ENCODE measurements at regions not wholly inside any gene's neighbourhood (a gene's known extent, or its start where the extent isn't known, plus 50 kb on each side); places are given as distances from the start of the nearest gene placed in this dataset.
"Not testable (repeated sequence)": the region's sequence is repeated elsewhere in the genome, so short reads cannot be mapped to it uniquely, and the experiment has no call there.

DNA sequence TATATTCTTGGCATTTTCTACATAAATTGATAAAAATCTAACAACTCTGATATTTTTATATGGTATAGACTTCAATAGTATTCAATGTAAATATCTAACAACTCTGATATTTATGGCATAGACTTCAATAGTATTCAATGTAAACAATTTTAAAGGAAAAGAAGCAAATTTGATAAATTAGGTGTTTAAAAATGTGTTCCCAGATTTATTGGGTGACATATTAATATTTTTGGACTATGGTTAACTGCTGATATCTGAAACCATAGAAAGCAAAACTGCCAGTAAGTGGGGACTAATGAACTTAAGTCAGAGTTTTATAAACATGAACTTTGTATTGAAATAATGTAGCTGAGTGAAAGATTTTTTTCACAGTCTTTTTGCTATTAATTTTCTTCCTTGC is 1576.0 kb upstream of the DDX18 start:
- no peak for DNase-seq (ENCODE audit: low read depth in 2 of 2)
- TF ChIP-seq, protein P1, sequence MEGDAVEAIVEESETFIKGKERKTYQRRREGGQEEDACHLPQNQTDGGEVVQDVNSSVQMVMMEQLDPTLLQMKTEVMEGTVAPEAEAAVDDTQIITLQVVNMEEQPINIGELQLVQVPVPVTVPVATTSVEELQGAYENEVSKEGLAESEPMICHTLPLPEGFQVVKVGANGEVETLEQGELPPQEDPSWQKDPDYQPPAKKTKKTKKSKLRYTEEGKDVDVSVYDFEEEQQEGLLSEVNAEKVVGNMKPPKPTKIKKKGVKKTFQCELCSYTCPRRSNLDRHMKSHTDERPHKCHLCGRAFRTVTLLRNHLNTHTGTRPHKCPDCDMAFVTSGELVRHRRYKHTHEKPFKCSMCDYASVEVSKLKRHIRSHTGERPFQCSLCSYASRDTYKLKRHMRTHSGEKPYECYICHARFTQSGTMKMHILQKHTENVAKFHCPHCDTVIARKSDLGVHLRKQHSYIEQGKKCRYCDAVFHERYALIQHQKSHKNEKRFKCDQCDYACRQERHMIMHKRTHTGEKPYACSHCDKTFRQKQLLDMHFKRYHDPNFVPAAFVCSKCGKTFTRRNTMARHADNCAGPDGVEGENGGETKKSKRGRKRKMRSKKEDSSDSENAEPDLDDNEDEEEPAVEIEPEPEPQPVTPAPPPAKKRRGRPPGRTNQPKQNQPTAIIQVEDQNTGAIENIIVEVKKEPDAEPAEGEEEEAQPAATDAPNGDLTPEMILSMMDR (IDR thresholded peaks at IDR 0.05; ENCODE audit: low read depth, low read length) = no peak
- H3K4me3 ChIP-seq (replicated peaks in 1 of 2; ENCODE audit: low read depth in 2 of 2, low read length in 2 of 2) = no peak overlapping the region

DNA sequence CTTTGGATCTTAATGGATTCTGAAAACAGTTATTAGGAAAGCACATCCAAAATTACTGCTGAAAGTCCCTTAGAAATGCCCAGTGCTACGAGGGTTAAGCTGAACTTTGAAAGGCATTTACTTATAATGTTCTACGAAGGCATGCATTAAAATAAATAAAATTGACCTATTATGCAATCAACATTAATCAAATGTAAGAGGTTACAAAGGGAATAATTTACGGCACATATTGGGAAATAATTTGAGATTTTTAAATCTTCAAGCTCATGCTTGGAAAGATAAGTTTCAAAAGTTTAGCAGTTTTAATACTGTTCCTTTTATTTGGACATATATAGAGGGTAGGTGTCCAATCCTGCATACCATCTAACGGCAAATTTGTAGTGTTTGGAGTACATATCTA is 1564.1 kb upstream of the DDX18 start:
- DNase-seq (ENCODE audit: low read depth in 2 of 2) = no peak
- H3K4me3 ChIP-seq (replicated peaks in 1 of 2; ENCODE audit: low read depth in 2 of 2, low read length in 2 of 2) = no peak overlapping the region
- TF ChIP-seq, protein P1 (IDR thresholded peaks at IDR 0.05; ENCODE audit: low read depth, low read length) = no peak

DNA sequence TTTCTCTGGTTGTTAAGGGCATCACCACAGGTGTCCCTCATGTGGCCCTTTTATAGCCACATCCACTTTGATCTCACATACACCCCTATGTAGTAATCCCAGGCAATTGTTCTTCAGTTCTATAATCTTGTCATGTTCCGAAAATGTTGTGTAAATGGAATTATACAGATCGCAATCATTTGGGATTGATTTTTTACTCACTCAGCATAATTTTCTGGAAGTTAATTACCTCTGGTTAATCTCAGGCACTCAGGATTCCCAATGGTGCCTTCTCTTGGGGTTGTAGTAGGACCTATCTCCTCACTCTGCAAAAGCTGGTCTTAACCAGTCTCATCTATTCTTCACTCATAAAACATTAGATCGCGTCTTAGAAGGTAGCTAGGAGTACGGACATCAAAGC is 1549.6 kb upstream of the DDX18 start:
- DNase-seq (ENCODE audit: low read depth in 2 of 2) = no peak
- TF ChIP-seq, protein P1 (IDR thresholded peaks at IDR 0.05; ENCODE audit: low read depth, low read length) = no peak
- H3K4me3 ChIP-seq (replicated peaks in 1 of 2; ENCODE audit: low read depth in 2 of 2, low read length in 2 of 2) = no peak overlapping the region

DNA sequence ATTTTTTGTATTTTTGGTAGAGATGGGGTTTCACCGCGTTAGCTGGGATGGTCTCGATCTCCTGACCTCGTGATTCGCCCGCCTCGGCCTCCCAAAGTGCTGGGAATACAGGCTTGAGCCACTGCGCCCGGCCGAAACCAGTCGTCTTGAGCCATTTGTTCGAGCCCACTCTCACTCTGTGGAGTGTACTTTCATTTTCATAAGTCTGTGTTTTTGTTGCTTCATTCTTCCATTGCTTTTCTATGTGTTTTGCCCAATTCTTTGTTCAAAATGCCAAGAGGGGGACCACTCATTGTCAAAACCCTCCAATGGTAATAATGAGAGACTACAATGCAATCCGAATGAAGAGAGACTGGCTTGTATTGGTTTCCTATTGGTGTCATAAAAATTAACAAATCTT is 1545.5 kb upstream of the DDX18 start:
- DNase-seq (ENCODE audit: low read depth in 2 of 2) = no peak
- TF ChIP-seq, protein P1 (IDR thresholded peaks at IDR 0.05; ENCODE audit: low read depth, low read length) = no peak

DNA sequence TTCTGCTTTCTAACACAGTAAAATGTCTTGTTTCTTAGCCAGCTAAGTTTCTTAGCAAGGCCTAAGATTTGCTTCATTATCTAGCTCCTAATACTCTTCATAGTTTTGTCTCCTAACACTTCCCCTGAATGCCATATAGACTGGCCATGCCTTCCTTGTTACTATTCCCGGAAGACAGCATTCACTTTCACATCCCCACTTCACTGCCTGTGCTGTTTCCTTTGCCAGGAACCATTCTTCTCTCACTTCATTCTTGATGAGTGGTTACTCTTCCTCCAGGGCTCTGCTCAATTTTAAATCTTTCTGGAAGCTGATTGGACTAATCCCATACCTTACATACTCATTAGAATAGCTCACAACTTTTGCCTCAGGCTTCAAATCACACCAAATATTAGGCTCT is 1510.2 kb upstream of the DDX18 start:
- no peak for DNase-seq (ENCODE audit: low read depth in 2 of 2)
- H3K4me3 ChIP-seq (replicated peaks in 1 of 2; ENCODE audit: low read depth in 2 of 2, low read length in 2 of 2) = no peak overlapping the region
- TF ChIP-seq, protein P1 (IDR thresholded peaks at IDR 0.05; ENCODE audit: low read depth, low read length) = no peak

More for the DNA sequence above, 1545.5 kb upstream of the DDX18 start:
- H3K4me3 ChIP-seq (replicated peaks in 1 of 2; ENCODE audit: low read depth in 2 of 2, low read length in 2 of 2) = no peak overlapping the region

DNA sequence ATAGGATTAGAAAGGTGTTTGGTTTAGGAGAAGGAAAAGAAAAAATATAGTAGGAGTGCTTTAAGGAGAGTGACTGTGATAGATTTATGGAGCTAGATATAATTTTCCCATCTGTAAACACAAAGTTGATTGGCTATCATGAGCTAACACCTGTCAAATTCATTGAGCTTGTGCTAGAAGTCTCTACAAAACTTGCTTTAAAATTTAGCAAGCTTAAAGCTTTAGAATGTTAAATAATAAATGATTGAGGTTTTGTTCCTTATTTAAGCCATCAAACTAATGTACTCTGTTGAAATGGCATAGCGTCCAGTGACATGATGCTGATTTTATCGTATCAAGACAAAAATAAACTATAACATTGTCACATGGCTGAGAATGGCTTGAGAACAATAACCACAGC is 1497.4 kb upstream of the DDX18 start:
- H3K4me3 ChIP-seq (replicated peaks in 1 of 2; ENCODE audit: low read depth in 2 of 2, low read length in 2 of 2) = no peak overlapping the region
- no peak for DNase-seq (ENCODE audit: low read depth in 2 of 2)
- TF ChIP-seq, protein P1 (IDR thresholded peaks at IDR 0.05; ENCODE audit: low read depth, low read length) = no peak

DNA sequence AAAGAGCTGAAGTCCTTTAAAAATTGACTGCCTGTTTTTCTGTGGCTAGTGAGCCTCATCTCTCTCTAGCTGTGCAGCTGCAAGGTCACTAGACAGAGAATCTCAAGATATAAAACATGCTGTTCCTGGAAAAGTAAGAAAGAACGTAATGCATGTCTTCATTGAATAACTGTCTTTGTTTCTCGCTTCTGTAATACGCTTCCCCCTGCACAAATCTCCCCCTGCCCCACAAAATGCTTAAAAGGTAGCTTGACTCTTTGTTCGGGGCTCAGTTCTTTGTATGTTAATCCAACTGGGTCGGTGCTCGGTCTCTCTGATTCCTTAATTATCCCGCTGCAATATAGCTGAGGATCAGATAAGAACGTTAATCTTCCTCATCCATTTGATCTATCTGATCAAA is 1495.9 kb upstream of the DDX18 start:
- DNase-seq (ENCODE audit: low read depth in 2 of 2); H3K4me3 ChIP-seq (replicated peaks in 1 of 2; ENCODE audit: low read depth in 2 of 2, low read length in 2 of 2): not testable (repeated sequence)
